ENCODE measurements at regions not wholly inside any gene's neighbourhood (a gene's known extent, or its start where the extent isn't known, plus 50 kb on each side); places are given as distances from the start of the nearest gene placed in this dataset.
"Not testable (repeated sequence)": the region's sequence is repeated elsewhere in the genome, so short reads cannot be mapped to it uniquely, and the experiment has no call there.

DNA sequence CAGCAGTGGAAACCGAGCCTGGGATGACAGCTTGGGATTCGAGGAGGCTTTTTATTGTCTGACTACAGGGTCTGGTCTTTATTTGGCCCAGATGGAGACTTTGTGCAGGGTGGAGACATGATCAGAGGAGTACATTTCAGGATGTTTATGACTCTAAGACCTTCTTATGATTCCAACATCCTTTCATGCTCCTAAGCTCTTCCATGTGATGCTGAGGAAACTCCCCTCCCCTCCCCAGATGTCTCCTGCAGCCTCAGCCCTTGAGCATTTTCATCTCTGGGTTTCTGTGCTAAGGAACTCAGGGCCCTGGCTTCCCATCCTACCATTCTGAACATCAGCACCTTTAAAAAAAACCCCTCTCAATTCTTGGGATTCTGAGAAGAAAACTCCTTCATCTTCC lies 186.6 kb downstream of the SOX4 start:
- no peak for ATAC-seq
- Mint-ChIP-seq H3K27me3 (peaks cover 0 to 6% of the 10 kb centered on the region in 2 donors), H3K27ac (no peak overlapping the region), H3K4me1 (ENCODE audit: low read depth in 2 of 2) (no peaks in the 10 kb centered on the region), H3K36me3 (no peaks in the 10 kb centered on the region), H3K9me3 (peaks cover 6% of the 10 kb centered on the region), H3K4me3 (no peak overlapping the region)
- DNase-seq (ENCODE audit: low spot score), result no peak

DNA sequence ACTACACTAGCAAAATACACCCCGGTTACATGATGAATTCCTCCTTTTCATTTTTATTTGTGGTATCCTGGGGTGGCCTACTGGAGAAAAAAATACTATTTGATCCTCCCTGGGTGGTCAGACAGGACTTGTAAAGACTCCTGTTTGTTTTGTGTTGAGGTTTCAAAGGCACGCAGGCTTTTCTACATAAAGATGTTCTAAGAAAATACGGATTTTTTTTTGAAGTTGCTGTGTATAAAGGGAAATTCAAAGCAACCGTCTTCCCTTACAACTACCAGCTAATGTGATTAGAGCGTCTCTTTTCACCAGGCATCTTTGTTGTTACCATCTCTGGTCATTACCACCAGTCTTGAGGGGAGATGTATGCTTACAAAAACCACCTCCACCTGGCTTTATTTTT lies 187.1 kb downstream of the SOX4 start:
- Mint-ChIP-seq H3K36me3 (no peaks in the 10 kb centered on the region), H3K27me3 (peaks cover 0 to 6% of the 10 kb centered on the region in 2 donors)

DNA sequence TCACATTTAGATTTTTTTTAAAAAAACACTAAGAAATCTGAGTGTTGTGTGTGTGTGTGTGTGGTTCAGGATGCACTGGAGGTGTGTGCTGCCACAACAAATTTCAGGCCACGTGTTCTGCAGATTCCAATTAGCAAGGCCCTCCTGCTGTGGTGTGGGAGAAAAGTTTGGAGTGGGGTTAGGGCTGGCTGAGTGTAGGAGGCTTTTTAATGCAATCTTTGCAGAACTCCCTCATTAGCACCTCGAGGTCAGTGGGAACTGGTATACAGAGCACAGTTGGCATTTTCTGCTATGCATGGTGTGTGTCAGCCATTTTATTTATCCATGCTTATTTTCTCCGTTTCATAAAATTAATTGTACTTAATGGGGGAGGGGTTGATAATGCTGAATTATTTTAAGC lies 187.6 kb downstream of the SOX4 start:
- peaks cover 0 to 6% of the 10 kb centered on the region in 2 donors for H3K27me3 Mint-ChIP-seq
- H3K4me3 Mint-ChIP-seq, result no peak overlapping the region
- H3K4me1 Mint-ChIP-seq (ENCODE audit: low read depth in 2 of 2), result no peaks in the 10 kb centered on the region
- no peak overlapping the region for H3K27ac Mint-ChIP-seq
- DNase-seq (ENCODE audit: low spot score), result no peak
- ATAC-seq, result no peak
- H3K36me3 Mint-ChIP-seq, result no peaks in the 10 kb centered on the region
- peaks cover 6% of the 10 kb centered on the region for H3K9me3 Mint-ChIP-seq

More for the DNA sequence above, 187.1 kb downstream of the SOX4 start:
- H3K9me3 Mint-ChIP-seq, result peaks cover 6% of the 10 kb centered on the region
- DNase-seq (ENCODE audit: low spot score), result no peak
- no peak overlapping the region for H3K27ac Mint-ChIP-seq
- no peak overlapping the region for H3K4me3 Mint-ChIP-seq
- no peak for ATAC-seq
- H3K4me1 Mint-ChIP-seq (ENCODE audit: low read depth in 2 of 2), result no peaks in the 10 kb centered on the region

DNA sequence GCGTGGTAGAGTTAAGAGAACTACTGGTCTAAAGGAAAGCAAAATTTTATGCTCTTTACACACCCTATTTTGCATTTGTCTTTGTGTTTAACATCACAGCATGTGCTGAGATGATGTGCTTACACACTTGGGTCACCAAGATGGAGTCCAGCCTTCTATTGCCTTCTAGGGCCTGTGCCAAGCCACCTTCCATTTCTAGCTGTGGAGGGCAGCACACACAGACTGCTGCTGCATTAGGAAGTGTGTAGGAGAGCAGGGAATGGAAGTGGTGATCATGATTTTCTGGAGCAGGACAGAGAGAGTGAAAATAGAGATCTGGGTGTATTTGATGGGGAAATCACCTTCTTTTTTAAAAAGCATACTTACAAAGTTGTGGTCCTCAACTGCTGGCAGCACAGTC lies 191.6 kb downstream of the SOX4 start:
- Mint-ChIP-seq H3K9me3 (peaks cover 2% of the 10 kb centered on the region), H3K27me3 (no peaks in the 10 kb centered on the region), H3K4me1 (ENCODE audit: low read depth in 2 of 2) (no peaks in the 10 kb centered on the region), H3K27ac (no peak overlapping the region), H3K4me3 (no peak overlapping the region), H3K36me3 (no peaks in the 10 kb centered on the region)
- no peak for ATAC-seq
- DNase-seq (ENCODE audit: low spot score), result no peak

DNA sequence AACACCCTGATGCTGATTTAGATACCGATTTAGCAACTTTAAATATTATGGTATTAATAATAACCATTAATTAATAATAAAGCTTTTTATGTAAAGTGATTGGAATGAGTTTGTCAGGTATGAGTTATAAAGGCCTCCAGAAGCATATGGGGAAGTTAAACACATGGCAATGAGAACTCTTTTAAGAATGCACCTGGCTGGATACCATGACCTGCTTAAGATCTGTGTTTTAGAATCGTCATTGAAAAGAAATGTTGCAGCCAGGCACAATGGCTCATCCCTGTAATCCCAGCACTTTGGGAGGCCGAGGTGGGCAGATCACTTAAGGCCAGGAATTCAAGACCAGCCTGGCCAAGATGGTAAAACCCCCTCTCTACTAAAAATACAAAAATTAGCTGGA lies 197.5 kb downstream of the SOX4 start:
- no peak for DNase-seq (ENCODE audit: low spot score)
- no peak for ATAC-seq
- Mint-ChIP-seq H3K36me3 (no peaks in the 10 kb centered on the region), H3K27ac (no peak overlapping the region), H3K4me3 (no peak overlapping the region), H3K4me1 (ENCODE audit: low read depth in 2 of 2) (no peaks in the 10 kb centered on the region), H3K9me3 (peaks cover 2% of the 10 kb centered on the region), H3K27me3 (no peaks in the 10 kb centered on the region)

DNA sequence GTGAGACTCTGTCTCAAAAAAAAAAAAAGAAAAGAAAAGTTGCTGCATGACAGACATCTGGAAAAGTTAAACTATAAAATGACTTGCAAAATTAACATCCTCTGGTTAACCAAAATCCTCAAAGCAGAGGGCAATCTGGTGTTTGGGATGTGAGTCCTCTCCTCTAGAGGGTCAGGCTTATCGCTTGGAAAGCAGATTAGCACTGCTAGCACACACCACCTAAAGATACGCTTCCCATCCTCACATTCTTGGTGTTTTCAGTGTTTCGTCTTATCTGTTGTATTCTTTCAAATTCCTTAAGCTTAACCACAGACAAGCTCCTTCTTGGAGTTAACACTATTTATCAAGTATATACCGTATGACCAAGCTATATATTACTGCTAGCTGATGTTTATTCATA lies 198.0 kb downstream of the SOX4 start:
- Mint-ChIP-seq H3K4me3 (no peak overlapping the region), H3K27ac (no peak overlapping the region), H3K27me3 (no peaks in the 10 kb centered on the region), H3K4me1 (ENCODE audit: low read depth in 2 of 2) (no peaks in the 10 kb centered on the region), H3K9me3 (peaks cover 2% of the 10 kb centered on the region), H3K36me3 (no peaks in the 10 kb centered on the region)
- DNase-seq (ENCODE audit: low spot score) (no peak), ATAC-seq (no peak)

DNA sequence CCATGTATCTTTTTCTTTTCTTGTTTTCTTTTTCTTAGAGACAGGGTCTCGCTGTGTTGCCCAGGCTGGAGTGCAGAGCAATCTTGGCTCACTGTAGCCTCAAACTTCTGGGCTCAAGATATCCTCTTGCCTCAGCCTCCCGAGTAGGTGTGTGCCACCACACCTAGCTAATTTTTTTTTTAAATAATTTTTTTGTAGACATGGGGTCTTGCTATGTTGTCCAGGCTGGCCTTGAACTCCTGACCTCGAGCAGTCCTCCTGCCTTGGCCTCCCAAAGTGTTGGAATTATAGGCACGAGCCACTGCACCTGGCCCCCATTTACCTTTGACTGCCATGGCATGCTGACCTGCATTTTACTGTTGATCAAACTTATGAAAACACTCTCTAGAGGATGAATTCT lies 198.6 kb downstream of the SOX4 start:
- H3K9me3 Mint-ChIP-seq, result peaks cover 2% of the 10 kb centered on the region
- no peak for DNase-seq (ENCODE audit: low spot score)
- no peak overlapping the region for H3K27ac Mint-ChIP-seq
- no peak overlapping the region for H3K4me3 Mint-ChIP-seq
- H3K36me3 Mint-ChIP-seq, result no peaks in the 10 kb centered on the region
- H3K4me1 Mint-ChIP-seq (ENCODE audit: low read depth in 2 of 2), result no peaks in the 10 kb centered on the region
- no peak for ATAC-seq
- no peaks in the 10 kb centered on the region for H3K27me3 Mint-ChIP-seq

DNA sequence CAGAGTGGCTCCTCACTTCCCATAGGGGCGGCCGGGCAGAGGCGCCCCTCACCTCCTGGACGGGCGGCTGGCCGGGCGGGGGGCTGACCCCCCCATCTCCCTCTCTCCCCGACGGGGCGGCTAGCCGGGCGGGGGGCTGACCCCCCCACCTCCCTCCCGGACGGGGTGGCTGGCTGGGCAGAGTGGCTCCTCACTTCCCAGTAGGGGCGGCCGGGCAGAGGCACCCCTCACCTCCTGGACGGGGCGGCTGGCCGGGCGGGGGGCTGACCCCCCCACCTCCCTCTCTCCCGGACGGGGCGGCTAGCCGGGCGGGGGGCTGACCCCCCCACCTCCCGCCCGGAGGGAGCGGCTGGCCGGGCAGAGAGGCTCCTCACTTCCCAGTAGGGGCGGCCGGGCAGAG lies 203.4 kb downstream of the SOX4 start:
- not testable (repeated sequence) for H3K36me3 Mint-ChIP-seq; H3K9me3 Mint-ChIP-seq; H3K4me1 Mint-ChIP-seq (ENCODE audit: low read depth in 2 of 2); H3K27me3 Mint-ChIP-seq; H3K27ac Mint-ChIP-seq; ATAC-seq; H3K4me3 Mint-ChIP-seq; DNase-seq (ENCODE audit: low spot score)

DNA sequence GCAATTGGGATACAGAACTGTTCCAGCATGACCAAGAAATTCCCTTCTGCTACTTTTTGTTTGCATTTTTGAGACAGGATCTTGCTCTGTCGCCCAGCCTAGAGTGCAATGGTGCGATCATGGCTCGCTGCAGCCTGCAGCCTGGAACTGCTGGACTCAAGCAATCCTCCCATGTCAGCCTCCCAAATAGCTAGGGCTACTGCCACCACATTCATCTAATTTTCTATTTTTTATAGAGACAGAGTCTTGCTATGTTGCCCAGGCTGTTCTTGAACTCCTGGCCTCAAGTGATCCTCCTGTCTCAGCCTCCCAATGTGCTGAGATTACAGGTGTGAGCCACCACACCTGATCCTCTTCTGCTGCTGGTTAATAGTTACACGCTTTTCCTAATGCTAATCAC lies 204.9 kb downstream of the SOX4 start:
- Mint-ChIP-seq H3K9me3 (no peaks in the 10 kb centered on the region), H3K4me3 (no peak overlapping the region), H3K27me3 (peaks cover 0 to 2% of the 10 kb centered on the region in 2 donors), H3K4me1 (ENCODE audit: low read depth in 2 of 2) (no peaks in the 10 kb centered on the region), H3K27ac (no peak overlapping the region), H3K36me3 (no peaks in the 10 kb centered on the region)
- ATAC-seq, result no peak
- DNase-seq (ENCODE audit: low spot score), result no peak

DNA sequence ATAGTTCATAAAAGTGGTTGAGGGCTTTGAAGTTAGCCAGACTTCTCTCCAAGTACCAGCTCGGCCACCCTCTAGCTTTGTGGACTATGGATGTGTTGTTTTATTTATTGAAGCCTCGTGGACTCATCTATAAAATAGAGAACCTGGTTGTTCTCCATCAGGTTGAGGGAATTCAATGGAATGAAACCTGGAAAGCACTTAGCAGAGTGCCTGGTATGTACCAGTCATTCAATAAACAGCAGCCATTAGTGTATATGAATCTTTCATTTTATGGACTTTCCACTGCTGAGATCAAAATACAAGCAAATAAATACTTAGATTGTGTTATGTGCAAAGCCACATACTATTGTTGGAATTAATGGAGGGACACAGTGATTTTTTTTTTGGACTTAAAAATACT lies 206.8 kb downstream of the SOX4 start:
- Mint-ChIP-seq H3K9me3 (no peaks in the 10 kb centered on the region), H3K27ac (no peak overlapping the region), H3K4me3 (no peak overlapping the region), H3K36me3 (no peaks in the 10 kb centered on the region), H3K27me3 (peaks cover 0 to 2% of the 10 kb centered on the region in 2 donors), H3K4me1 (ENCODE audit: low read depth in 2 of 2) (no peaks in the 10 kb centered on the region)
- no peak for DNase-seq (ENCODE audit: low spot score)
- ATAC-seq, result no peak

DNA sequence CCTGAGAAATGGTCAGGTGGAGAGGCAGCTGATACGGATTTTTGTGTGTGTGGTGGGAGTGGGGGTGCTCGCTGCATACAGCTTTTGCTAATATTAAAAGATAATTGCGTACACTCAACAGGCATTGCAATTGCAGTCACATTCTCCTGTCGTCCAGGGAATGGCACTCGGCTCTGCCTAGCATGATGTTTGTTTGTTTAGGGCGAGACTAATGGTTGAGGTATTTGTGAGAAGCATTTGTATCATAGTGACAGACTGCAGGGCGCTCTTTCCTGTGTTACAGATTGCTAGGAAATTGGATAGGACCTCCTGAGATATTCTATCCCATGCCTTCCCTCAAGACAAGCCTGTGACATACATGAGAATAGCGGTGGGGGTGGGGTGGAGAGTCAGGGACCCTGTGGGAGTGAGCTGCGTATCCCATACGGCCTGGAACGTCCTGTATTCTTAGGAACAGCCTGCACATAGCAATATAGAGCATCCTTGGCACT lies 207.4 kb downstream of the SOX4 start:
- ATAC-seq, result peak in 1 of 2 donors; percentile 24
- H3K9me3 Mint-ChIP-seq, result no peaks in the 10 kb centered on the region
- no peaks in the 10 kb centered on the region for H3K4me1 Mint-ChIP-seq (ENCODE audit: low read depth in 2 of 2)
- no peaks in the 10 kb centered on the region for H3K36me3 Mint-ChIP-seq
- H3K27ac Mint-ChIP-seq, result no peak overlapping the region
- no peak for DNase-seq (ENCODE audit: low spot score)
- peaks cover 0 to 2% of the 10 kb centered on the region in 2 donors for H3K27me3 Mint-ChIP-seq
- H3K4me3 Mint-ChIP-seq, result no peak overlapping the region

DNA sequence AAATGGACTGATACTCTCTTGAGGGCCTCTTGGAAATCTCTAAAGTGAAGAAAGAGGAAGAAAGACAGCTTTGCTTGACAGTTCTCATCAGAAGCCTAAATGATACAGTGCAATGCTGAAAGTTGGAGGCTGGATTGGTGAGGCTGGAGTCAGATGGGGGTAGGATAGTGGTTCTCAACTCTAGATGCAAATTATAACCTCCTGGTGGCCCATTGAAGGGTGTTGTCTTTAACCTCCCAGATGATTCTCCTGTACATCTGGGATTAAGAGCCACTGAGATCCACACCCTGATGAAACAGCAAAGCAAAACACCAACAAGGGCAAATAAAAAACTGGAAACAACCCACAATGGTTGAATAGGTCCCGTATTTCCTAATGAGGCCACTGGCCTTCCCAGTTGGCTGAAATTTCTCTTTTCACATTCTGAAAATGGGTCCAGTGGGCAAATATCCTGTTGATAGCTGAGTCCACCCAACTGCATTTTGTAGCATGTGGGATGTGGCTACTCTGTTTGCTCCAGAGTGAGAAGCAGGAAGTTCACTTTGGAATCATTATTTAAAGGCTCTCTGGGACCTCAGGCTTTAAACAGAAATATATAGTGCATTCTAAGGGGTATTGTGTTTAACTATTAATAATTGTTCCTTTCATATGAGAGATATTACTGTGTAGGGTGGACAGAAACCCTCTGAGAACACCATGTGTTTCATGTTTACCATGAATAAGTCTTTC lies 208.1 kb downstream of the SOX4 start:
- H3K36me3 Mint-ChIP-seq, result no peaks in the 10 kb centered on the region
- ATAC-seq, result no peak
- no peak overlapping the region for H3K4me3 Mint-ChIP-seq

DNA sequence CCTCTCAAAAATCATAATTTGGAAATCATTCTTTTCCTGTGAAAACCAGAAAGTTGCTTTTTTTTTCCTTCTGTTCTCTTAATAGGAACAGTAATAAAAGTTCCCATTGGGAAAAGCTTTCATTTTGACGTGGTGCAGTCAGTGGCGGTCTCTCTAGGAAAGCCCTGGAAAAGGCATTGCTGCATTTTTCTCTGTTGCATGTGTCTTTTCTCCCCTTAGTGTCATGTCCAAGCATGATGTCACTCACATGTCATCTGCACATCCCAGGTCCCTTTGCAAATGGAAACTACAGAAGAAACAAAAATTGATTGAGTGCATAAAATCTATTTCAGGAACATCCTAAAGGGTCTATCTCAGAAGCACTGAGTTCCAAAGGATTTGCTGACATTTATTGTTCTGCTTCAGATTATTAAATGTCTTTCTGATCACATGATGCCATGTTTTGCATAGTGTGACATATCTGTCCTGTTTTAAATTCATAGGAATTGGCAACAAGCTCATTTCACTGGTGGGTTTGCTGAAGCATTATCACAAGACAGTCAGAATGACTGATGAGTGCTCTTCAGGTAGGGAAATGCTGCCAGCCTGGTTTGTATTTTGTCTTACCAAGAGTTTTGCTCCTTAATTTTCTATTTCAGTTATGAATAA lies 208.7 kb downstream of the SOX4 start:
- Mint-ChIP-seq H3K4me3 (no peak overlapping the region), H3K4me1 (ENCODE audit: low read depth in 2 of 2) (no peaks in the 10 kb centered on the region), H3K36me3 (no peaks in the 10 kb centered on the region), H3K27me3 (peaks cover 0 to 2% of the 10 kb centered on the region in 2 donors), H3K27ac (no peak overlapping the region), H3K9me3 (no peaks in the 10 kb centered on the region)
- DNase-seq (ENCODE audit: low spot score) (no peak), ATAC-seq (no peak)

More for the DNA sequence above, 208.1 kb downstream of the SOX4 start:
- Mint-ChIP-seq H3K27ac (no peak overlapping the region), H3K4me1 (ENCODE audit: low read depth in 2 of 2) (no peaks in the 10 kb centered on the region), H3K9me3 (no peaks in the 10 kb centered on the region), H3K27me3 (peaks cover 0 to 2% of the 10 kb centered on the region in 2 donors)
- DNase-seq (ENCODE audit: low spot score), result no peak

DNA sequence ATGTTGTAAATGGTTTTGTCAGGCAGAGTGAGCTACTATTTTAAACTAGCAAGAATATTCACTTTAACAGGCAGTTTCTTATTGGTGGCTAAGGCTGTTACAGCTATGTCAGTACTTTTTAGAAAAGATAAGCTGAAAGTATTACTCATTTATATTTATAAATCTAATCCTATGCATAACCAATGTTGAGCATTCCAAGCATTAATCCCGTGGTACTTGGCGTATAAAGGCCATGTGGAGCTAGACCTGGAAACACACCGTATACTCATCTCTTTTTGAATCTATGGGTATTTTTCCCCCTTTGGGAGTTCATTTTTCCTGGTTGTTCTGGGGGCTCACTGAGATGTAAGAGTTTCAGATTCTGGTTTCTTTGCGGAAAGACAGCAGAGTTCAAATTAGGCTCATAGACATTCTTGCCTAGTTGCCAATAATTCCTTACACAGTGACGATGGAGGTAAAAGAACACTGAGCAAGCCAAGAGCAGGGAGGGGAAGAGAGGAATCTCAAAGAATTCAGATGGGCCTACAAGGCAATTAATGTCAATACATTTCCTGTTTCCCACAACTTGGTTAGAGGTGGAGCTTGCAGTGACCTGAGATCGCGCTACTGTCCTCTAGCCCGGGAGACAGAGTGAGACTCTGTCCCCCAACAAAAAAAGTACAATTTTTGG lies 211.5 kb downstream of the SOX4 start:
- Mint-ChIP-seq H3K27me3 (no peaks in the 10 kb centered on the region), H3K9me3 (no peaks in the 10 kb centered on the region), H3K4me3 (no peak overlapping the region), H3K36me3 (no peaks in the 10 kb centered on the region), H3K27ac (no peak overlapping the region), H3K4me1 (ENCODE audit: low read depth in 2 of 2) (no peaks in the 10 kb centered on the region)
- ATAC-seq (no peak), DNase-seq (ENCODE audit: low spot score) (no peak)

Measured in natural killer cell treated with Interleukin-12 subunit alpha and Interleukin-12 subunit beta and Interleukin-15 and Interleukin-18, amount 100 ng/mL, for 72 hours (primary cell).